ENCODE measurements at regions not wholly inside any gene's neighbourhood (a gene's known extent, or its start where the extent isn't known, plus 50 kb on each side); places are given as distances from the start of the nearest gene placed in this dataset.

DNA sequence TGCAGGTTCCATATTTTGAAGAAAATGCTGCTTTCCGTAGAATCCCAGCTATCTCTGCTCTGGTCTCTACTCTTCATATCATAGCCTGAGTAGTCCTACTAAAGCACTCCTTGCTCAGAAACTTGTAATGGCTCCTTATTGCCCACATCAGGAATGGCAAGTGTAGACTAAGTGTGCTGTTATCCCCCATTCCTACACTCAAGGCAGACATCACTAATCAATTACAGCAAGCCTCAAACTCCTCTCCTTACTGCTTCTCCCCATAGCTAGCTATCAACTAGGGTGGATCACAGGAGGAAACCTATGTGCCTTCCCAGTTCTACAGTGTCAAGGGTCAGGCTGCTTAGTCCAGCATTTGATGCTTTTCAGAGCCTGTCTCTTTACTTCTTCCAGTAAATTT, 163.4 kb downstream of the HAPSTR1 start:
- Histone ChIP-seq H3K9ac (ENCODE audit: low read length) (no peak overlapping the region), H3K9me3 (ENCODE audit: control insufficient read depth, low read length) (no peaks in the 10 kb centered on the region)
- DNase-seq (ENCODE audit: low read depth): no peak

DNA sequence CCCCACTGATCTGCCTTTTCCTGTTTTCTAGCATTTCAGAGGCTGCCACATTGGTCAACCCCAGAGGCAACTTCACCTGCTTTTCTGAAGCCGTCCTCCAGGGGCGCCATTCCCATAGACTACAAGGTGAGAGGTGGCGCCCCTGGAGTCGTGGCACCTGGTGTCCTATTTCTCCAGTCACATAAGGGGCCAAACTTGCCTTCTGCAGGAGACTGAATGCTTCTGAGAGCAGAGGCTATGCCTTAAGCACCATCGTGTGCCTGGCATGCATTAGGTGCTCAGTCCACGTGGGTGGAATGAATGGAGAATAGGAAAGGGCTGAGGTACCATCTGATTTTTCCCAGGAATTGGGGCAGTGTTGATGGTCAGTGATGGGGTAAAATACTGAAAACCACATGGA, 164.8 kb downstream of the HAPSTR1 start:
- no peak overlapping the region for H3K4me3 ChIP-seq (ENCODE audit: low read length)
- peaks cover 32% of the 10 kb centered on the region for H3K27me3 ChIP-seq (replicated peaks; ENCODE audit: control insufficient read depth, insufficient read depth, low read length)
- H3K4me1 ChIP-seq (ENCODE audit: control insufficient read depth, insufficient read depth, low read length): no peaks in the 10 kb centered on the region
- DNase-seq (ENCODE audit: low read depth): no peak
- no peaks in the 10 kb centered on the region for H3K9me3 ChIP-seq (ENCODE audit: control insufficient read depth, low read length)
- H3K9ac ChIP-seq (ENCODE audit: low read length): no peak overlapping the region
- H3K36me3 ChIP-seq (ENCODE audit: control insufficient read depth, insufficient read depth, low read length, severe bottlenecking): no peaks in the 10 kb centered on the region

More for the DNA sequence above, 163.4 kb downstream of the HAPSTR1 start:
- H3K4me3 ChIP-seq (ENCODE audit: low read length): no peak overlapping the region
- H3K4me1 ChIP-seq (ENCODE audit: control insufficient read depth, insufficient read depth, low read length): no peaks in the 10 kb centered on the region
- peaks cover 27% of the 10 kb centered on the region for H3K27me3 ChIP-seq (replicated peaks; ENCODE audit: control insufficient read depth, insufficient read depth, low read length)
- no peaks in the 10 kb centered on the region for H3K36me3 ChIP-seq (ENCODE audit: control insufficient read depth, insufficient read depth, low read length, severe bottlenecking)

DNA sequence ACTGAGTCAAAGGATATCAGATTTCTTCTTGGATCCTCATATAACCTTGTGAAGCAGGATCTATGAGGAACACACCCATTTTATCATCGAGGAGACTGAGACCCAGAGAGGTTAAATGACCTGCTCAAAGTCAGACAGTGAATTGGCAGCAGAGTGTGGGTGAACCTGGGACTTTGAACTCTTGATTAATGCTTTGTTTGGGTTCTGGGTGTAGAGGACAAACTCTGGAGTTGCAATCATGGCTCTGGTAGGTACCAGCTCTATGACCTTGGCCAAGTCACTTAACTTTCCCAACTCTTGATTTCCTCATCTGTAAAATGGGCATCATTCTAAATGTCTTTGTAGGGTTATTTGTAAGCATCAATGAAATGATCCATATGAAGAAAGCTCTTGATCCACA, 166.4 kb downstream of the HAPSTR1 start:
- H3K4me3 ChIP-seq (ENCODE audit: low read length): no peak overlapping the region
- H3K9ac ChIP-seq (ENCODE audit: low read length): no peak overlapping the region
- H3K4me1 ChIP-seq (ENCODE audit: control insufficient read depth, insufficient read depth, low read length): no peaks in the 10 kb centered on the region
- no peaks in the 10 kb centered on the region for H3K36me3 ChIP-seq (ENCODE audit: control insufficient read depth, insufficient read depth, low read length, severe bottlenecking)
- H3K9me3 ChIP-seq (ENCODE audit: control insufficient read depth, low read length): no peaks in the 10 kb centered on the region
- H3K27me3 ChIP-seq (replicated peaks; ENCODE audit: control insufficient read depth, insufficient read depth, low read length): peaks cover 32% of the 10 kb centered on the region
- no peak for DNase-seq (ENCODE audit: low read depth)

DNA sequence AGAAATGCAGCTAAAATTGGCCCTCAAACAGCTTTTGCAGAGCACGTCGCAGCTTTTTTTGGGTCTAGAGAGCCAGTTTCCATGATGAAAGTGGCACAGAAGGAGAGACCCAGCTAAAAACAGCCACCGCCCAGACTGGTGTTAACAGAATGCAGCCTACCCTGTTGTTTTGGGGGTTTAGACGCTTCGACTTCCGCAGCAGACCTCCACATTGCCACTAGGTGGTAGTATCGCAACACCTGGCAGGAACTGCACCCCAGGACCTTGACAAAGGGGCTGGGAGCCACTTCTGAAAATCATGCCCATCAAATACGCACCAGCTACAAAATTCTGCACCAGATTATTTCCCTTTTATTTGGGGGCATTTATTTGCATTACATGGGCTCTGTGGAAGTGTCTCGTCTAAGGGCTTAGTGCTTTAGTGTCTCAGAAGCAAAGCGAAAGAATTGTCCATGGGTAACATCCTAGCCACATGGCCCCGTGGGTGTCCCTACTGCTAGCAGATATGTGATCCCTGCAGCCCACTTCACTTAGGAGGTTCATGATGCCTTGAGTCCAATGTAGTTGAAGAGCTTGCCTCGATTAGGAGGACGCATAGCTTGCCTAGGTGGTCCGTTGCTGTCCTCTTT, 167.1 kb downstream of the HAPSTR1 start:
- Histone ChIP-seq H3K9ac (ENCODE audit: low read length) (no peak overlapping the region), H3K4me1 (ENCODE audit: control insufficient read depth, insufficient read depth, low read length) (no peaks in the 10 kb centered on the region), H3K4me3 (ENCODE audit: low read length) (no peak overlapping the region), H3K36me3 (ENCODE audit: control insufficient read depth, insufficient read depth, low read length, severe bottlenecking) (no peaks in the 10 kb centered on the region), H3K27me3 (replicated peaks; ENCODE audit: control insufficient read depth, insufficient read depth, low read length) (peaks cover 32% of the 10 kb centered on the region), H3K9me3 (ENCODE audit: control insufficient read depth, low read length) (no peaks in the 10 kb centered on the region)
- DNase-seq (ENCODE audit: low read depth): peak; percentile 15

DNA sequence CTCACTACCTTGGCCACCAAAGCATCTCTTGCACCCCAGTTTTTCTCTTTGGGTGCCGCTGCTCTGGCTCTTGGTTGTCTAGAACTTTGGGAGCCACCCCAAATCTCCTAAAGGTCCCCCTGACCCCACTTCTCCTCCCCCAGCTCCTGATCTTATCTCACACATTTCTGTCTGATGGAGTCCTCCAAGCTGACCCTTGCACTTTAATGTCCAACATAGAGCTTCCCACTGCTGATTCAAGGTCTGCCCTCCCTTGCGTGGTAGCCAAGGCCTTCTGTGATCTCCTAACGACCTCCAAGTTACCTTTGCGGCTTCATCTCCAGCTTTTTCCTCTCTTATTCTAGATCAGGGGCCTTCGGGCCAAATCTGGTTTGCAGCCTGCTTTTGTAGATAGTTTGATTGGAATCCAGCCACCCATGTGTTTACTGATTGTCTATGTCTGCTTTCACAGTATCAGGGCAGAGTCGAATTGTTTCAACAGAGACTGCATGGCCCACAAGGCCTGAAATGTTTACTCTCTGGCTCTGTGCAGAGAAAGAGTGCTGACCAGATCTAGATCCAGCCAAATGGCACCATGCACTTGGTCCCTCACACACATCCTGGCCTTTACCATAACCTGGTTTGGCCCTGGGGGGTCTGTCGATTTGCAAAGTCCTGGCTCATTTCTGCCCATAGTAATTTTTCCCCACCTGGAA, 168.6 kb downstream of the HAPSTR1 start:
- Histone ChIP-seq H3K4me3 (ENCODE audit: low read length) (no peak overlapping the region), H3K9ac (ENCODE audit: low read length) (no peak overlapping the region), H3K4me1 (ENCODE audit: control insufficient read depth, insufficient read depth, low read length) (no peaks in the 10 kb centered on the region), H3K36me3 (ENCODE audit: control insufficient read depth, insufficient read depth, low read length, severe bottlenecking) (no peaks in the 10 kb centered on the region), H3K27me3 (replicated peaks; ENCODE audit: control insufficient read depth, insufficient read depth, low read length) (peaks cover 32% of the 10 kb centered on the region), H3K9me3 (ENCODE audit: control insufficient read depth, low read length) (no peaks in the 10 kb centered on the region)
- no peak for DNase-seq (ENCODE audit: low read depth)

DNA sequence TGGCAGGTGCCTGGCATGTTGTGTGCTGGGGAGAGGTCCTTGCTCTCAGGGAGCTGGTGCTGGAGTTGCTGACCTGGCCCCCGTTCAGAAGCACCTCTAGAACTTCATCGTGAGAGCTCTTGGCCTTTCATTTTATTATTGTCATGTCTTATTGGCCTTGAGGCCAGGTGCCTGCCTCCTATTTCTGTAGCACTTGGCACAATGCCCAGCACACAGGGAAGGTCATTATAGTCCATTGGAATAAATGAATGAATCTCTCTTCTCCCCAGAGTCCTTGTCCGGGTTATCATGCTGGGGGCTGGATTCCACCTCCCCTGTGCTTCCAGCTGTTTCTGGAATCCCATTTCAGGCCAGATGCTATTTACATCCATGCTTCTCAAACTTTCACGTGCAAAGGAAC, 169.2 kb downstream of the HAPSTR1 start:
- H3K9ac ChIP-seq (ENCODE audit: low read length): no peak overlapping the region
- no peak for DNase-seq (ENCODE audit: low read depth)
- no peaks in the 10 kb centered on the region for H3K36me3 ChIP-seq (ENCODE audit: control insufficient read depth, insufficient read depth, low read length, severe bottlenecking)
- no peak overlapping the region for H3K4me3 ChIP-seq (ENCODE audit: low read length)
- H3K27me3 ChIP-seq (replicated peaks; ENCODE audit: control insufficient read depth, insufficient read depth, low read length): peaks cover 32% of the 10 kb centered on the region
- no peaks in the 10 kb centered on the region for H3K4me1 ChIP-seq (ENCODE audit: control insufficient read depth, insufficient read depth, low read length)
- H3K9me3 ChIP-seq (ENCODE audit: control insufficient read depth, low read length): no peaks in the 10 kb centered on the region

DNA sequence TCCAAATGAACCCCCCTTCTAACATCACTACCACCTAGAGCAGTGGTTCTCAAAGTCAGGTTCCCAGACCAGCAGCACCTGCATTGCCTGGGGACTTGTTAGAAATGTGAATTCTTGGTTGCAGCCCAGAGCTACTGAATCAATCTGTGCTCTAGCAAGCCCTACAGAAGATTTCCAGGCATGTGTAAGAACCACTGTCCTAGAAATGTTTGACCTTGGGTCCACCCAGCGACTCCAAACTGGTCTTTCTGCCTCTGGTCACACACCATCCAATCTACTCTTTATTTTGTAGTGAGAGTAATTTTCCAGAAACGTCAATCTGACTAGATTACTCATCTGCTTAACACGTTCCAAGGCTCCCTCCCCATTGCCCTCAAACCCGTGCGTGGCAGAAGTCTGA, 169.9 kb downstream of the HAPSTR1 start:
- Histone ChIP-seq H3K27me3 (replicated peaks; ENCODE audit: control insufficient read depth, insufficient read depth, low read length) (peaks cover 31% of the 10 kb centered on the region), H3K9ac (ENCODE audit: low read length) (no peak overlapping the region), H3K9me3 (ENCODE audit: control insufficient read depth, low read length) (peaks cover 5% of the 10 kb centered on the region), H3K4me1 (ENCODE audit: control insufficient read depth, insufficient read depth, low read length) (no peaks in the 10 kb centered on the region), H3K4me3 (ENCODE audit: low read length) (no peak overlapping the region), H3K36me3 (ENCODE audit: control insufficient read depth, insufficient read depth, low read length, severe bottlenecking) (no peaks in the 10 kb centered on the region)
- DNase-seq (ENCODE audit: low read depth): no peak

DNA sequence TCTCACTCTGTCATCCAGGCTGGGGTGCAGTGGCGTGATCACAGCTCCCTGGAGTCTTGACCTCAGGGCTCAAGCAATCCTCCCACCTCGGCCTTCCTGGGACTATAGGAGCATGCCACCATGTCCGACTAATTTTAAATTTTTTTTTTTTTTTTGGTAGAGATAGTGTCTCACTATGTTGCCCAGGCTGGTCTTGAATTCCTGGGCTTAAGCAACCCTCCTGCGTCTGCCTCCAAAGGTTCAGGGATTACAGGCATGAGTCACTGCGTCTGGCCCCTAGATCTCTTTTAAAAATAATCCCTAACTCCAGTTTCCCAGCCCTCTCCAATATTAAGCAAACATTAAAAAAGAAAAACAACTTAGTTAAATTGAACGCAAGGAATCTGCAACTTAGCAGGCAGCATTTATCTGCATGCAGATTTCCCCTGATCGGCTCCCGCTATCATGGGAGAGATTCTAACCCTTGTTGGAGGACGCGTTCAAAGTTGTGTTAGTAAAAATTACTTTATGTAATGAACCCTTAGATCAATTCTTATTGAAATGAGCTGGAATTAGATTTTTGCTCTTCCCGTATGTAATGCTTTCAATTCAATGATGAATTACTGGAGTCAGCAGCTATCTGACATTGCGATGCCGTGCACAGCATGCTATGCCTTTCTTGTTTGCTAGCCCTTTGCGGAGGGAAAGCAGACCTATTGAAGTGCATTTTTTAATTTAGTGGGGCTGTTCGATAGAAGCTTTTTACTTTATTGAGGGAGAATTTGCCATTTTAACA, 171.7 kb downstream of the HAPSTR1 start:
- no peaks in the 10 kb centered on the region for H3K36me3 ChIP-seq (ENCODE audit: control insufficient read depth, insufficient read depth, low read length, severe bottlenecking)
- H3K9me3 ChIP-seq (ENCODE audit: control insufficient read depth, low read length): peaks cover 7% of the 10 kb centered on the region
- H3K4me3 ChIP-seq (ENCODE audit: low read length): no peak overlapping the region
- H3K4me1 ChIP-seq (ENCODE audit: control insufficient read depth, insufficient read depth, low read length): no peaks in the 10 kb centered on the region
- no peak for DNase-seq (ENCODE audit: low read depth)
- H3K9ac ChIP-seq (ENCODE audit: low read length): no peak overlapping the region
- peaks cover 17% of the 10 kb centered on the region for H3K27me3 ChIP-seq (replicated peaks; ENCODE audit: control insufficient read depth, insufficient read depth, low read length)

DNA sequence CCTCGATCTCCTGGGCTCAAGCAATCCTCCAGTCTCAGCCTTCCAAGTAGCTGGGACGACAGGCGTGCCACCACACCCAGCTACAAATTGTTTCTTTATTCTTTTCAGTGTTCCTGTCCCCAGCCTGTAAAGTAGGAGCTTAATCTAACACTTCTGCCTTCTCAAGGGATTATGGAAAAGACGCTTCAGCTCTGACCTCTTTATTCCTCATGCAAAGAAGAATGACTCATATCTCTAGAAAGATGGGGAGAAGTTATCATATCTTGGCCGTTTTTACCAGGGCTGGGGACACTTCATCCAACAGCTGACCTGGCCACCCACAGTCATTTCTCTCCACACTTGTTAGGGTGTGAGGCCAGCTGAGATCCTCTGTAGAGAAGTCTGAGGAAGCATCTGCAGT, 172.6 kb downstream of the HAPSTR1 start:
- Histone ChIP-seq H3K9me3 (ENCODE audit: control insufficient read depth, low read length) (peaks cover 7% of the 10 kb centered on the region), H3K9ac (ENCODE audit: low read length) (no peak overlapping the region), H3K27me3 (replicated peaks; ENCODE audit: control insufficient read depth, insufficient read depth, low read length) (peaks cover 12% of the 10 kb centered on the region), H3K4me3 (ENCODE audit: low read length) (no peak overlapping the region), H3K36me3 (ENCODE audit: control insufficient read depth, insufficient read depth, low read length, severe bottlenecking) (no peaks in the 10 kb centered on the region), H3K4me1 (ENCODE audit: control insufficient read depth, insufficient read depth, low read length) (no peaks in the 10 kb centered on the region)
- DNase-seq (ENCODE audit: low read depth): no peak

DNA sequence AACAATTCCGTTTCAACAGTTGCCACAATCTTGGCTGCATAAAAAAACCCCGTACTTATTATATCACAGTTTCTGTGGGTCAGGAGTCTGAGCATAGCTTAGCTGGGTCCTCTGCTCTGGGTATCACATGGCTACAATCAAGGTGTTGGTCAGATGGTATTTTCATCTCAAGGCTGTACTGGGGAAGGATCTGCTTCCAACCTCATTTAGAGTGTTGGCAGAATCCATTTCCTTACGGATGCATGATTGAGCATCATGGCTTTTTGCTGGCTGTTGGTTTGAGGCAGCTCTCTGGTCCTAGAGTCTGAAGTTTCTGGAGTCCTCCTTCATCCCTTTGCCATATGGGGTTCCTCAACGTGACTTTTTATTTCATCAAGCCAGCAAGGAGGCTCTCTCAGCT, 177.0 kb downstream of the HAPSTR1 start:
- Histone ChIP-seq H3K36me3 (ENCODE audit: control insufficient read depth, insufficient read depth, low read length, severe bottlenecking) (no peaks in the 10 kb centered on the region), H3K4me1 (ENCODE audit: control insufficient read depth, insufficient read depth, low read length) (no peaks in the 10 kb centered on the region), H3K9ac (ENCODE audit: low read length) (no peak overlapping the region), H3K4me3 (ENCODE audit: low read length) (no peak overlapping the region), H3K27me3 (replicated peaks; ENCODE audit: control insufficient read depth, insufficient read depth, low read length) (peaks cover 5% of the 10 kb centered on the region), H3K9me3 (ENCODE audit: control insufficient read depth, low read length) (peaks cover 7% of the 10 kb centered on the region)
- DNase-seq (ENCODE audit: low read depth): no peak

DNA sequence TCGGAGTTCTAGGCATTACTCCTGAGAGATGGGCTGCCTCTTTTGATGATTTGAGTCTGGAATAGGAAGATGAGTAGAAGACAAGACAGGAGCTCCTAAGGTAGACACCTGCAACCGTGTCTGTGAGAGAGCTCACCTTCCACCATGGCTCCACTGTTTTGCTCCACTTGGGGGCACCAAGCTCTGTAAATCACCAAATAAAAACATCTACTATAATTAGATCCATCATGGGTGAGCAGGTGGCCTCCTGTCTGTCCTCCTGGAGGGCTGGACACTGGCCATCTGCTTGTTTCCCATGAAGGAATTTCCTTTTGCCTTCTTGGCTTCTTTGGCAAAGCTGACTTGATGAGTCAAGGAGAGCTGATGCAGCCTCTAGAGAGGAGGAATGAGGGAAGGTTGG, 179.0 kb downstream of the HAPSTR1 start:
- no peaks in the 10 kb centered on the region for H3K4me1 ChIP-seq (ENCODE audit: control insufficient read depth, insufficient read depth, low read length)
- H3K36me3 ChIP-seq (ENCODE audit: control insufficient read depth, insufficient read depth, low read length, severe bottlenecking): no peaks in the 10 kb centered on the region
- peaks cover 7% of the 10 kb centered on the region for H3K9me3 ChIP-seq (ENCODE audit: control insufficient read depth, low read length)
- no peak for DNase-seq (ENCODE audit: low read depth)
- peaks cover 5% of the 10 kb centered on the region for H3K27me3 ChIP-seq (replicated peaks; ENCODE audit: control insufficient read depth, insufficient read depth, low read length)
- H3K9ac ChIP-seq (ENCODE audit: low read length): no peak overlapping the region
- no peak overlapping the region for H3K4me3 ChIP-seq (ENCODE audit: low read length)

Measured in adipocyte (in vitro differentiated cells).